ENCODE measurements at regions not wholly inside any gene's neighbourhood (a gene's known extent, or its start where the extent isn't known, plus 50 kb on each side); places are given as distances from the start of the nearest gene placed in this dataset.

GRCh38 chr12:124393414-124393790, 98.5 kb downstream of the RFLNA start:
- TF ChIP-seq CTCF (IDR thresholded peaks at IDR 0.05; ENCODE audit: insufficient read depth, low read length, poor library complexity, severe bottlenecking) (no peak), EZH2phosphoT487 (conservative IDR thresholded peaks at IDR 0.05; ENCODE audit: low read length) (no peak)

All from SU-DHL-6 (cell line).